ENCODE measurements at regions not wholly inside any gene's neighbourhood (a gene's known extent, or its start where the extent isn't known, plus 50 kb on each side); places are given as distances from the start of the nearest gene placed in this dataset.

DNA sequence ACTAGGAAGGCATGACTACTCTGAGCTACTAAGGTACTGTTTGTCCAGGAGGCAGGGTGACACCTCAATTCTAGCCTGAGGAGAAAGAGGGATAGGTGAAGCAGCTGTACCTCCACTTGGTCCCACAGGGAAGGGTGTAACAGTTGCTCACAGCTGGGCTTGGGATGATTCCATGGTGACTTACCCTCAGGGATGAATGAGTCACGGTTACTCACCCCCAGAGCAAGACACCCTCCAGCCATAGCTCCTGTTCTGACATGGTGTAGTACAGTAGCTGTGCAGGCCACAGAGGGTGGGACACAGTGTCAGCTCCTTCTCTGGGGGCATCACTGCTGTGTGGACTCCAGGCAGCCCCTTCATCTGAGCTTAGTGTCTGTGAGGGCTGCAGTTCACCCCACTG, 868.6 kb upstream of the SEMA6D start:
- ATAC-seq (no peak), DNase-seq (no peak)
- Histone ChIP-seq H3K36me3 (replicated peaks in 1 of 2; ENCODE audit: insufficient read depth in 1 of 2, low read depth in 2 of 2) (no peaks in the 10 kb centered on the region), H3K9me3 (peaks cover 0 to 7% (median 0%) of the 10 kb centered on the region in 3 donors), H3K27me3 (no peaks in the 10 kb centered on the region), H3K4me3 (no peak overlapping the region), H3K27ac (no peak overlapping the region), H3K4me1 (no peaks in the 10 kb centered on the region)
- intact Hi-C loops (cut with DNase I), result no loop called here
- TF ChIP-seq POLR2A (IDR thresholded peaks at IDR 0.05), result no peak
- TF ChIP-seq, protein P1, sequence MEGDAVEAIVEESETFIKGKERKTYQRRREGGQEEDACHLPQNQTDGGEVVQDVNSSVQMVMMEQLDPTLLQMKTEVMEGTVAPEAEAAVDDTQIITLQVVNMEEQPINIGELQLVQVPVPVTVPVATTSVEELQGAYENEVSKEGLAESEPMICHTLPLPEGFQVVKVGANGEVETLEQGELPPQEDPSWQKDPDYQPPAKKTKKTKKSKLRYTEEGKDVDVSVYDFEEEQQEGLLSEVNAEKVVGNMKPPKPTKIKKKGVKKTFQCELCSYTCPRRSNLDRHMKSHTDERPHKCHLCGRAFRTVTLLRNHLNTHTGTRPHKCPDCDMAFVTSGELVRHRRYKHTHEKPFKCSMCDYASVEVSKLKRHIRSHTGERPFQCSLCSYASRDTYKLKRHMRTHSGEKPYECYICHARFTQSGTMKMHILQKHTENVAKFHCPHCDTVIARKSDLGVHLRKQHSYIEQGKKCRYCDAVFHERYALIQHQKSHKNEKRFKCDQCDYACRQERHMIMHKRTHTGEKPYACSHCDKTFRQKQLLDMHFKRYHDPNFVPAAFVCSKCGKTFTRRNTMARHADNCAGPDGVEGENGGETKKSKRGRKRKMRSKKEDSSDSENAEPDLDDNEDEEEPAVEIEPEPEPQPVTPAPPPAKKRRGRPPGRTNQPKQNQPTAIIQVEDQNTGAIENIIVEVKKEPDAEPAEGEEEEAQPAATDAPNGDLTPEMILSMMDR (IDR thresholded peaks at IDR 0.05), result no peak
- 71 to 89% methylated on average over 1 of the region's 1 CpG for WGBS, 2 donors

DNA sequence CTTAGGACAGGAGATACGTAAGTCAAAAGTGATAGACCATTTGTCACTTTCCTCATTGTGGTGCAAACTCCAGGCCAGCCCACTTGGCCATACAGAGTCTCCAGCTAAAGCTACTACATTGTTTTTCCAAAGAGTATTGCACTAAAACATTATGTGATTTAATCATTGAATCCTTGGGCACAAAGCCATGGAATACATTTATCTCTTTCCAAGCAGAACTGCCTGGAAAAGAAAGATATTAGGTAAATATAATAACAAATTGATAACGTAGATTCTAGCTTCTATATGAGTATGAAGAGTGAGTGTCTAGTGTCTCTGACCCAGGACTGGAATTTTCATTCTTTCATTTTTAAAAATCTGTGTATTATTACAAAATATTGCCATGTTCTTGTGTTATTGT, 863.7 kb upstream of the SEMA6D start:
- Histone ChIP-seq H3K4me1 (no peaks in the 10 kb centered on the region), H3K9me3 (no peaks in the 10 kb centered on the region), H3K27ac (no peak overlapping the region), H3K4me3 (no peak overlapping the region), H3K36me3 (replicated peaks in 1 of 2; ENCODE audit: insufficient read depth in 1 of 2, low read depth in 2 of 2) (no peaks in the 10 kb centered on the region), H3K27me3 (no peaks in the 10 kb centered on the region)
- DNase-seq (no peak), ATAC-seq (no peak)
- intact Hi-C loops (cut with DNase I), result no loop called here
- TF ChIP-seq, protein P1 (IDR thresholded peaks at IDR 0.05), result no peak
- no peak for TF ChIP-seq POLR2A (IDR thresholded peaks at IDR 0.05)
- WGBS, 2 donors, result 38 to 47% methylated on average over 2 of the region's 2 CpGs

DNA sequence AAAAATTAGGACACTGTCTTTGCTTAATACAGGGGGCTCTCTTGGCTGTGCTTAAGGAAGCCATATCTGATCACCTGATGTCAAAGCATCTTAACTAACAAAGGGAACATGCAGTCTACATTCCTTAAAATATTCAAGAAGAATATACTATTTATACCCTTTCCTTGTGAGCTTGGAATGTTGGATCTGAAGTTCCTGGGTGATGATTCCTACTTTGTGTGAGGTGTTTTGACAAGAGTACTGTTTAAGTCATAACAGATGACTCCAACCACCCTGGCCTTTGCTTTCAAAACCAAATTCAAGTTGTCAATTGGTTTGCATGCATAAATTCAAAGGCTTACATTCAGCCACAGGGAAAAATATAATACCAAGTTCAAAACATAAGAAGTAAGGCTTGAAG, 862.7 kb upstream of the SEMA6D start:
- no peak overlapping the region for H3K27ac ChIP-seq

DNA sequence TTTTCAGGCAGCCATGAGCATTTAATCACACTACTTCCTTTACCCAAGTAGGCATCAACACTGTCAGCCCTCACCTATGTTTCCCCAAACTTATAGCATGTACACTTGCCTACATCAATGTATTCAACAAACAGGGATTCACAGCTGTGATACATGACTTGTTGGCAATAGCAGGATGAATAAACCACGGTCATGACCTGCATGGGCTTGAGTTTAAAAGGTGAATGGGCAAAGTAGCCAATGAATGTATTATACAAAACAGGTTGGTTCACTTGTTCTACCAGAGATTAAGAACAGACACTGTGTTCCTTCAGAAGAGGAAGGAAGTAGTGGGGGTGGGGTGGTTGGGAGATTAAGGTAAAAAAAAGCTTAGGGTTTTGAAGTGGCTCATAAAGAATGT, 861.9 kb upstream of the SEMA6D start:
- intact Hi-C loops (cut with DNase I), result no loop called here
- DNase-seq (no peak), ATAC-seq (no peak)
- TF ChIP-seq, protein P1 (IDR thresholded peaks at IDR 0.05), result no peak
- no peak for TF ChIP-seq POLR2A (IDR thresholded peaks at IDR 0.05)
- Histone ChIP-seq H3K4me1 (no peaks in the 10 kb centered on the region), H3K27ac (no peak overlapping the region), H3K27me3 (no peaks in the 10 kb centered on the region), H3K36me3 (replicated peaks in 1 of 2; ENCODE audit: insufficient read depth in 1 of 2, low read depth in 2 of 2) (no peaks in the 10 kb centered on the region), H3K4me3 (no peak overlapping the region), H3K9me3 (no peaks in the 10 kb centered on the region)
- 45 to 67% methylated on average over 1 of the region's 1 CpG for WGBS, 2 donors

More for the DNA sequence above, 862.7 kb upstream of the SEMA6D start:
- no peak for ATAC-seq
- intact Hi-C loops (cut with DNase I), result no loop called here
- H3K4me3 ChIP-seq, result no peak overlapping the region
- H3K4me1 ChIP-seq, result no peaks in the 10 kb centered on the region
- H3K36me3 ChIP-seq (replicated peaks in 1 of 2; ENCODE audit: insufficient read depth in 1 of 2, low read depth in 2 of 2), result no peaks in the 10 kb centered on the region
- TF ChIP-seq, protein P1 (IDR thresholded peaks at IDR 0.05), result no peak
- no peak for TF ChIP-seq POLR2A (IDR thresholded peaks at IDR 0.05)
- no peaks in the 10 kb centered on the region for H3K9me3 ChIP-seq
- DNase-seq, result no peak
- no peaks in the 10 kb centered on the region for H3K27me3 ChIP-seq

DNA sequence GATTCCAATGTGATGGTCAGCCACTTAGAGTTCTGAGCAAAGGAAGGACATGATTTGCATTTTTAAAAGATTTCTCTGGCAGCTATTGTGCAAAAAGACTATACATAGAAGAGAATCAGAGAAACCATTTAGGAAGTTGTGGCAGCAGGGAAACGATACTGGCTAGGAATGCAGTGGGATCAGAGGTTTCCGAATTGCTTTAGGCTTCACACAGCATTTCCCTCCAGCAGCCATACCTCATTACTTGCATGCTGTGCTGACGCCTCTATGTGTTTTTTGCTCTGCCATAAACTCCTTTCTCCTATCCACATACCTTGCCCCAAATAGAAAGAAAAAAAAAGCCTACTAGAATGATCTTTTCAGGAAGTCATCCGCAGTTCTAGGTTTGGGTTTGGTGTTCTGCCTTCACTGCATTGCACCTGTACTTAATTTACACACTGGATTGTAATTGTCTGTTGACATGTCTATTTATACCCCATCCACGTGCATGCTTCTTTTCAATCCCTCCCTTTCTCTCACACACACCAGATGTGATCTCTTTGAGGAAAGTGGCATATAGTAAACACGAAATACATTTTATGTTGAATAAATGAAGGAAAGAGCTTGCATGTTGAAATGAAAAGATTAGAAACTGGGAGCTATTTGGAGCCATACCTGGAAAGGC, 860.3 kb upstream of the SEMA6D start:
- Histone ChIP-seq H3K4me1 (no peaks in the 10 kb centered on the region), H3K27ac (no peak overlapping the region), H3K36me3 (replicated peaks in 1 of 2; ENCODE audit: insufficient read depth in 1 of 2, low read depth in 2 of 2) (no peaks in the 10 kb centered on the region), H3K27me3 (no peaks in the 10 kb centered on the region), H3K9me3 (no peaks in the 10 kb centered on the region), H3K4me3 (no peak overlapping the region)
- DNase-seq (no peak), ATAC-seq (no peak)
- no peak for TF ChIP-seq POLR2A (IDR thresholded peaks at IDR 0.05)
- TF ChIP-seq, protein P1 (IDR thresholded peaks at IDR 0.05), result no peak
- 53 to 60% methylated on average over 6 of the region's 6 CpGs for WGBS, 2 donors
- intact Hi-C loops (cut with DNase I), result no loop called here

Data from body of pancreas (tissue), 4 donors.